ENCODE measurements at regions not wholly inside any gene's neighbourhood (a gene's known extent, or its start where the extent isn't known, plus 50 kb on each side); places are given as distances from the start of the nearest gene placed in this dataset.
A peak's percentile ranks its signal among the peaks of the same experiment; 100 is the strongest.

DNA sequence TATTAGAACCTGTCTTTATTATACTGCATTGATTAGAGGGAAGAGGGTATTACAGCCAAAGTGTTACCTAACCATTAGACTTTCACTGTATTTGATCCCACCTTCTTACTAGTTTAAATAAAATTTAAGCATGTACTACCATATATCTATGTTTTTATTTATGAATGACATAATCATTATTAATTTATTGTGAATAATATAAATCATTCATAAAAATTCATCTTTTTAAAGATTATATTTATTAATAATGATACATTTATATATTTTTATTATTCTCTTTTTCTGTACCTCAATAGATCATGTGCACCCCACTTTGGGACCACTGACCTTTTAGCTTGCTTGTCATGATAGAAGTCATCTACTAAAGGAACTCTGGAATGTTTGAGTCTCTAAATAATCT lies 223.5 kb upstream of the MARCKS start:
- Histone ChIP-seq H3K4me1 (peaks cover 28 to 83% (median 33%) of the 10 kb centered on the region in 3 donors), H3K36me3 (no peaks in the 10 kb centered on the region), H3K27me3 (no peaks in the 10 kb centered on the region), H3K9me3 (no peaks in the 10 kb centered on the region), H3K4me3 (no peak overlapping the region), H3K27ac (peak overlapping the region in 1 of 4 donors; percentile 85)
- intact Hi-C loops (cut with DNase I): loop anchor here (10.0 kb wide), 1 partner anchor 221 kb away; the partner anchor contains the start of gene MARCKS
- no peak for DNase-seq
- TF ChIP-seq, protein P1, sequence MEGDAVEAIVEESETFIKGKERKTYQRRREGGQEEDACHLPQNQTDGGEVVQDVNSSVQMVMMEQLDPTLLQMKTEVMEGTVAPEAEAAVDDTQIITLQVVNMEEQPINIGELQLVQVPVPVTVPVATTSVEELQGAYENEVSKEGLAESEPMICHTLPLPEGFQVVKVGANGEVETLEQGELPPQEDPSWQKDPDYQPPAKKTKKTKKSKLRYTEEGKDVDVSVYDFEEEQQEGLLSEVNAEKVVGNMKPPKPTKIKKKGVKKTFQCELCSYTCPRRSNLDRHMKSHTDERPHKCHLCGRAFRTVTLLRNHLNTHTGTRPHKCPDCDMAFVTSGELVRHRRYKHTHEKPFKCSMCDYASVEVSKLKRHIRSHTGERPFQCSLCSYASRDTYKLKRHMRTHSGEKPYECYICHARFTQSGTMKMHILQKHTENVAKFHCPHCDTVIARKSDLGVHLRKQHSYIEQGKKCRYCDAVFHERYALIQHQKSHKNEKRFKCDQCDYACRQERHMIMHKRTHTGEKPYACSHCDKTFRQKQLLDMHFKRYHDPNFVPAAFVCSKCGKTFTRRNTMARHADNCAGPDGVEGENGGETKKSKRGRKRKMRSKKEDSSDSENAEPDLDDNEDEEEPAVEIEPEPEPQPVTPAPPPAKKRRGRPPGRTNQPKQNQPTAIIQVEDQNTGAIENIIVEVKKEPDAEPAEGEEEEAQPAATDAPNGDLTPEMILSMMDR (IDR thresholded peaks at IDR 0.05): no peak
- no peak for TF ChIP-seq POLR2A (IDR thresholded peaks at IDR 0.05)

DNA sequence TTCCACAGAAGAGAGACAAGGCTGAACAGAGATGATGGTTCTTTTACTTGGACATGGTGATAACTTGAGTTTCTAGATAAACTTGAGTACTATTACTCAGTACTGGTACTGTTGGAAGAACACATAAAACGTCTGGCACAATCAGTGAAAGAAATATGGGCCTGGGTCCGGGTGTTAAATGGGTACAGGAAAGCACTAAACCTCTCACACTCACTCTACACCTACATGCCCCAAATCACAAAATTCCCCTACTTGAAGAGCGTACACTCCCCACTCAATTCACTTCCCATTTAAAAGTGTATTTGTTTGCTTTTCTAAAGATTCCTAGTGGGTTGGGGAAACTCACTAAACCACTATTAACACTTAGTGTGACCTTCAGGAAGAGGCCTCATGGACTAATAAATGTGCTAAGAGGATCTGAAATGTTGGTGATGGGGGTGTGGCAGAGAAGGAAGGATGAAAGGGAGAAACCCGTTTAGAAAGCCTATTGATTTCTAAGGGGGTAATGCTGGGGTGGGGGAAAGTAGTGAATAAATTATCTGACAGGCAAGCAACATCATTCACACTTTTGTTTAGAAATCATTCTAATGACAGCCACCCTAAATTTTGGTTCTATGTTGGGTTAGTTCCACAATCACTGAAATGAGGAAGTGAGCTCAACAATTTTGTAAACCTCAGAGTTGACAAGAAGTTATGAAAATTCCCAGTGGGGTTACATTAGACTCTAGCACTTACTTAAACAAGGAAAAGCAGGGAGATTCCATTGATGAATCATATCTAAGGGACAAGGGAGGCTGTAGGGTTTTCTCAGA lies 222.6 kb upstream of the MARCKS start:
- no peak for TF ChIP-seq POLR2A (IDR thresholded peaks at IDR 0.05)
- TF ChIP-seq, protein P1 (IDR thresholded peaks at IDR 0.05): no peak
- no peaks in the 10 kb centered on the region for H3K27me3 ChIP-seq
- H3K4me3 ChIP-seq: no peak overlapping the region
- no peaks in the 10 kb centered on the region for H3K9me3 ChIP-seq
- no peaks in the 10 kb centered on the region for H3K36me3 ChIP-seq
- intact Hi-C loops (cut with DNase I): loop anchor here (10.0 kb wide), 1 partner anchor 220 kb away; the partner anchor contains the start of gene MARCKS
- peaks cover 28 to 75% (median 33%) of the 10 kb centered on the region in 3 donors for H3K4me1 ChIP-seq
- H3K27ac ChIP-seq: peak overlapping the region; percentile 8 to 66 (median 55)
- DNase-seq: no peak
- WGBS, 2 donors: 46 to 52% methylated on average over 4 of the region's 4 CpGs

DNA sequence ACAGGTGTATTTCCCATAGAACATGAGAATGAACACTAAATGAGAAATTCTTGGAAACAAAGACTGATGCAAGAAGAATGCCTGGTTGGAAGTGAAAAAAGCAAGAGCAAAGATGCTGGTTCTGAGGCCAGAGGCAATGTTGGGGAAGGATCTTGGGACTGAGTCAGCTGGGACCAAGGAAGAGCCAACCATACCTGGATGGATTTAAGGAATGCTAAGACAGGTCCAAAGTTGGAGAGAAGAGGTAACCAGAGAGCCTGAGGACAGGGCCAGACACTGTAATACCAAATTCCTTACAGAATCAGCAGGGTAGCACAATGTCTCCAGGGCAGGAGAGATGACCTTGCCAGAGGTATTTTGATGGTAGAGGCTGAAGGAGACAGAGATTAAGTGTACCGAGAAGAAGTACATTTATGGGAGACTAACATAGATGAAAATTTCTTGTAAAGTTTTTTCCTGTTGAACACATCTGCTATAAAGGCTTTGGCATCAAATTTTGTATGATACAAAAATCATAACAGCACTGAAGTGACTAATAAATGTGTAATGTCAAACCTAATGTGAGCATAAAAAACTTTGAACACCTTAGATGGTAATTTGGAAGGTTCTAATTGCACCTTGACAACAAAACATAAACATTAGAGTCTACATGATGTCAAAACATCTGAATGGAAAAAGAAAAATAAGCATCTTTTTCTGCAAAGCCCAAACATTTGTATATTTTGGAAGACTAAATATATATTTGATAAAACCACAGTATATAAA lies 221.7 kb upstream of the MARCKS start:
- no peak for DNase-seq
- Histone ChIP-seq H3K27ac (peak overlapping the region in 3 of 4 donors; percentile 8 to 66 (median 51)), H3K4me3 (no peak overlapping the region), H3K36me3 (no peaks in the 10 kb centered on the region), H3K9me3 (no peaks in the 10 kb centered on the region), H3K4me1 (peaks cover 28 to 67% (median 33%) of the 10 kb centered on the region in 3 donors), H3K27me3 (no peaks in the 10 kb centered on the region)
- intact Hi-C loops (cut with DNase I): loop anchor here (10.0 kb wide), 1 partner anchor 219 kb away; the partner anchor contains the start of gene MARCKS
- TF ChIP-seq, protein P1 (IDR thresholded peaks at IDR 0.05): no peak
- no peak for TF ChIP-seq POLR2A (IDR thresholded peaks at IDR 0.05)
- 43 to 53% methylated on average over 1 of the region's 1 CpG for WGBS, 2 donors

DNA sequence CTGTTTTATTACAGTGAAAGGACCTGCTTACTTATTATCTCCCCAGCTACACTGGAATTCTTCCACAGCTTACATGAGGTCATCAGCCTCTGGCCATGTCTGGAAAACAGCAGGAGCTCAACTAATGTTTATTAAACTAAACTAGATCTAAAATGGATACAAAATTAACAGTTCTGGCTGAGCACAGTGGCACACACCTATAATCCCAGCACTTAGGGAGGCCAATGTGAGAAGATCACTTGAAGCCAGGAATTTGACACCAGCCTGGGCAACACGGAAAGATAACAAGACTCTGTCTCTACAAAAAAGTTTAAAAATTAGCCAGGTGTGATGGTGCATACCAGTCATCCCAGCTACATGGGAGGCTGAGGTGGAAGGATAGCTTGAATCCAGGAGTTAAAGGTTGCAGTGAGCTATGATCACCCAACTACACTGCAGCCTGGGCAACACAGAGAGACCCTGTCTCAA lies 220.8 kb upstream of the MARCKS start:
- H3K27me3 ChIP-seq: no peaks in the 10 kb centered on the region
- H3K9me3 ChIP-seq: no peaks in the 10 kb centered on the region
- no peak for DNase-seq
- no peak overlapping the region for H3K4me3 ChIP-seq
- H3K36me3 ChIP-seq: no peaks in the 10 kb centered on the region
- intact Hi-C loops (cut with DNase I): loop anchor here (10.0 kb wide), 1 partner anchor 218 kb away; the partner anchor contains the start of gene MARCKS
- H3K4me1 ChIP-seq: peaks cover 18 to 57% (median 25%) of the 10 kb centered on the region in 3 donors
- WGBS, 2 donors: 33 to 65% methylated on average over 1 of the region's 1 CpG
- TF ChIP-seq POLR2A (IDR thresholded peaks at IDR 0.05): no peak
- TF ChIP-seq, protein P1 (IDR thresholded peaks at IDR 0.05): no peak
- peak overlapping the region in 2 of 4 donors; percentile 18 to 66 for H3K27ac ChIP-seq

DNA sequence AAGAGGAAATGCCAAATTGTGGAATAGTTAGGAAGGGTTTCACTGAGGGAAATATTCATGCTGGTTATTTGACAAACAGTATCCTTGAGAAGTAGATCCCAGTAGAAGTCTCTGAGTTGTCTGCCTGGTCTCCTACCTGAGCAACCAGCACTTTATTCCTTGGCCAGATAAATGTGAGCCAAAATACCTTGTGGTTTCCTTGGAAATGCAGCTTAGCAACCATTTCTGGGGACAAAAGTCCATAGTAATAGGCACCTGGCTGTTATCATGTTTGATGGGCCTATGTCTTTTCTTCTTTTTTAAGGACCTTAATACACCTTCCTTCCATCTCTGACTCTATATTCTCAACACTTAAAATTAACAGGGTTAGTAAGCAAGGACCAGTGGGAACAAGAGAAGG lies 217.1 kb upstream of the MARCKS start:
- H3K9me3 ChIP-seq: no peaks in the 10 kb centered on the region
- peaks cover 9 to 46% (median 12%) of the 10 kb centered on the region in 3 donors for H3K4me1 ChIP-seq
- no peaks in the 10 kb centered on the region for H3K27me3 ChIP-seq
- H3K36me3 ChIP-seq: no peaks in the 10 kb centered on the region
- no peak for DNase-seq
- TF ChIP-seq, protein P1 (IDR thresholded peaks at IDR 0.05): no peak
- H3K27ac ChIP-seq: no peak overlapping the region
- no peak overlapping the region for H3K4me3 ChIP-seq
- intact Hi-C loops (cut with DNase I): no loop called here

All from esophagus squamous epithelium (tissue), 5 donors.